ENCODE measurements at regions not wholly inside any gene's neighbourhood (a gene's known extent, or its start where the extent isn't known, plus 50 kb on each side); places are given as distances from the start of the nearest gene placed in this dataset.

- no peak for TF ChIP-seq CTCF (conservative IDR thresholded peaks at IDR 0.05; ENCODE audit: low read length)
- TF ChIP-seq EZH2phosphoT487 (IDR thresholded peaks at IDR 0.05; ENCODE audit: borderline replicate concordance, low read depth, low read length), result no peak
These were observed 85.9 kb downstream of the NTMT2 start for GRCh38 chr1:170231662-170232061.

All from OCI-LY7 (cell line).